CD1c-positive myeloid dendritic cell (primary cell): ENCODE measurements at regions not wholly inside any gene's neighbourhood (a gene's known extent, or its start where the extent isn't known, plus 50 kb on each side); places are given as distances from the start of the nearest gene placed in this dataset.
"Not testable (repeated sequence)": the region's sequence is repeated elsewhere in the genome, so short reads cannot be mapped to it uniquely, and the experiment has no call there.

Experiments
- DNase-seq: peaks from one replicate; pipeline ENCODE4 v3.0.0-alpha.2; 2016; ENCODE audit errors: extremely low spot score

- DNase-seq: not testable (repeated sequence)
Measured at GRCh38 chr16:46388354-46388753, 232.8 kb downstream of the SHCBP1 start.

- DNase-seq: not testable (repeated sequence)
Measured at GRCh38 chr16:46387720-46388119, 233.5 kb downstream of the SHCBP1 start.

GRCh38 chr16:46386805-46387620 lies 234.2 kb downstream of the SHCBP1 start:
- peak; percentile 13 for DNase-seq

- DNase-seq: not testable (repeated sequence)
Measured at GRCh38 chr16:46386110-46386771, 234.9 kb downstream of the SHCBP1 start.

GRCh38 chr16:46384285-46385061 lies 236.7 kb downstream of the SHCBP1 start:
- DNase-seq: peak; percentile 57

- peak; percentile 20 for DNase-seq
Measured at GRCh38 chr16:46383581-46383980, 237.6 kb downstream of the SHCBP1 start.

- peak; percentile 37 for DNase-seq
Measured at GRCh38 chr16:46382791-46383541, 238.2 kb downstream of the SHCBP1 start.

- not testable (repeated sequence) for DNase-seq
Measured at GRCh38 chr16:46382079-46382478, 239.1 kb downstream of the SHCBP1 start.

GRCh38 chr16:46381344-46381743 lies 239.8 kb downstream of the SHCBP1 start:
- peak; percentile 13 for DNase-seq
